ENCODE measurements at regions not wholly inside any gene's neighbourhood (a gene's known extent, or its start where the extent isn't known, plus 50 kb on each side); places are given as distances from the start of the nearest gene placed in this dataset.

- H2AFZ ChIP-seq (ENCODE audit: low read length) = no peak overlapping the region
- H3K23me2 ChIP-seq (ENCODE audit: low read depth, low read length) = no peaks in the 10 kb centered on the region
- no peak overlapping the region for H3K9ac ChIP-seq (replicated peaks in 1 of 4; ENCODE audit: extremely low read depth in 1 of 4, low read depth in 3 of 4, low read length in 3 of 4)
- FAIRE-seq = no peak
- ChIA-PET CTCF (ENCODE audit: partially characterized antibody) (interaction anchor here (0.6 to 0.7 kb wide), 2 partner anchors 347 to 916 kb away, joined by 3 read pairs; no protein-coding TSS in a partner anchor), POLR2A (ENCODE audit: partially characterized antibody) (no interaction called here)
- no peaks in the 10 kb centered on the region for H4K20me1 ChIP-seq (replicated peaks in 1 of 2; ENCODE audit: control insufficient read depth in 1 of 2, insufficient read depth in 2 of 2, low read length in 2 of 2)
- H3K14ac ChIP-seq (ENCODE audit: insufficient read length) = no peak overlapping the region
- no peak overlapping the region for H2BK120ac ChIP-seq (replicated peaks; ENCODE audit: low read depth, low read length)
- H3K79me1 ChIP-seq (ENCODE audit: low read depth, low read length) = no peaks in the 10 kb centered on the region
- no peak overlapping the region for H3K4me2 ChIP-seq (ENCODE audit: insufficient read depth in 1 of 2, low read depth in 2 of 2, low read length in 2 of 2)
- H3K4ac ChIP-seq (replicated peaks; ENCODE audit: insufficient read length, low read depth, low read length) = no peak overlapping the region
- H3K4me3 ChIP-seq (ENCODE audit: extremely low read depth in 1 of 4, insufficient read depth in 2 of 4, low read depth in 3 of 4, low read length in 4 of 4) = no peak overlapping the region
- no peak overlapping the region for H2BK12ac ChIP-seq (ENCODE audit: low read depth, low read length)
- no peaks in the 10 kb centered on the region for H3K79me2 ChIP-seq (ENCODE audit: control insufficient read depth in 1 of 2, insufficient read depth in 2 of 2, low read length in 2 of 2)
- no peak overlapping the region for H2AK5ac ChIP-seq (ENCODE audit: low read depth, low read length)
- no peak overlapping the region for H3K18ac ChIP-seq (ENCODE audit: extremely low read depth, low read length)
- H2BK20ac ChIP-seq (ENCODE audit: low read length) = no peak overlapping the region
- no peak overlapping the region for H4K5ac ChIP-seq (ENCODE audit: insufficient read length, low read depth, low read length)
- no peaks in the 10 kb centered on the region for H3K4me1 ChIP-seq (replicated peaks in 1 of 4; ENCODE audit: control insufficient read depth in 3 of 4, insufficient read depth in 4 of 4, low read length in 3 of 4)
- no peak overlapping the region for H3K56ac ChIP-seq (replicated peaks; ENCODE audit: insufficient read length, low read depth, low read length)
- no peak overlapping the region for H4K8ac ChIP-seq (ENCODE audit: extremely low read depth, insufficient read depth, low read length)
- H3K23ac ChIP-seq (ENCODE audit: insufficient read length) = no peak overlapping the region
- no peaks in the 10 kb centered on the region for H3K36me3 ChIP-seq (ENCODE audit: control insufficient read depth in 2 of 4, insufficient read depth in 4 of 4, low read length in 3 of 4)
- no peak overlapping the region for H2BK5ac ChIP-seq (ENCODE audit: low read depth, low read length)
- H3K9me3 ChIP-seq (ENCODE audit: insufficient read depth in 2 of 2, low read depth in 1 of 2, low read length in 1 of 2) = no peaks in the 10 kb centered on the region
- no peak overlapping the region for H4K91ac ChIP-seq (replicated peaks; ENCODE audit: insufficient read length, low read length)
- H3K27me3 ChIP-seq (replicated peaks in 1 of 4; ENCODE audit: control insufficient read depth in 3 of 4, extremely low read depth in 1 of 4, insufficient read depth in 3 of 4, low read length in 3 of 4) = no peaks in the 10 kb centered on the region
- WGBS, 2 experiments (ENCODE audit: extremely low coverage in 1 of 2, insufficient coverage in 1 of 2, insufficient read length in 1 of 2, insufficient replicate concordance in 2 of 2, low coverage in 1 of 2, low lambda C conversion rate in 2 of 2, missing lambda C conversion rate in 1 of 2) = 88% methylated on average over 2 of the region's 2 CpGs; no CpG with 5 or more reads in 1 of the 2 experiments
- no peak overlapping the region for H3K27ac ChIP-seq (ENCODE audit: low read depth, low read length)
- no peak overlapping the region for H2BK15ac ChIP-seq (ENCODE audit: low read length)
- TF ChIP-seq RBBP5 (IDR thresholded peaks at IDR 0.05; ENCODE audit: borderline replicate concordance, low read depth, low read length) (no peak), RFX5 (IDR thresholded peaks at IDR 0.05; ENCODE audit: borderline replicate concordance, low read depth, low read length) (no peak), HDAC6 (IDR thresholded peaks at IDR 0.05; ENCODE audit: low read depth, low read length) (no peak), CTBP2 (IDR thresholded peaks at IDR 0.05; ENCODE audit: borderline replicate concordance, insufficient read depth, insufficient read length, low read length) (no peak), KDM5A (IDR thresholded peaks at IDR 0.05; ENCODE audit: low read length) (no peak), GTF2F1 (IDR thresholded peaks at IDR 0.05; ENCODE audit: borderline replicate concordance, low read depth, low read length) (no peak), NANOG (IDR thresholded peaks at IDR 0.05; ENCODE audit: insufficient read depth, low read depth, low read length, poor library complexity, severe bottlenecking) (no peak)
- DNase-seq (ENCODE audit: low read depth in 1 of 2, low spot score in 2 of 2) = no peak
These were observed 80.2 kb downstream of the NTMT2 start for GRCh38 chr1:170225781-170226530.

Measured in H1 (cell line).